ENCODE measurements at regions not wholly inside any gene's neighbourhood (a gene's known extent, or its start where the extent isn't known, plus 50 kb on each side); places are given as distances from the start of the nearest gene placed in this dataset.

DNA sequence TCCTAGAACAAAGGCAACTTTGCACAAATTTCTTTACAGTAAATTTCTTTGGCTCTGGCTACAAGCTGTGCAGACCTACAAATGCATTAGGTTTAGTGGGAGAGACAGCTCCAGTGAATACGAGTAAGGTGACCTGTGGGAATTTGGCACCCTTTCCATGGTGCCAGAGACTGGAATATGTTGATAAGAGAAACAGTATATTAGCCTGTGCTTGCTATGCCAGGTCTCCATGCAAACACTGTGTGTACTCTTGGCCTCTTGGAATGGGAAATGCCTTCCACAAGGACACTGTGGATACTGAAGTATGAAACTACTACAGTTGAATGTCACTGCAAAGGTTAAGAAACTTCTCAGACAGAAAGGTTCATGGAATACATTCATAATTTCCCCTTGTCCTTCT is 458.5 kb downstream of the IRX1 start:
- TF ChIP-seq, protein P1, sequence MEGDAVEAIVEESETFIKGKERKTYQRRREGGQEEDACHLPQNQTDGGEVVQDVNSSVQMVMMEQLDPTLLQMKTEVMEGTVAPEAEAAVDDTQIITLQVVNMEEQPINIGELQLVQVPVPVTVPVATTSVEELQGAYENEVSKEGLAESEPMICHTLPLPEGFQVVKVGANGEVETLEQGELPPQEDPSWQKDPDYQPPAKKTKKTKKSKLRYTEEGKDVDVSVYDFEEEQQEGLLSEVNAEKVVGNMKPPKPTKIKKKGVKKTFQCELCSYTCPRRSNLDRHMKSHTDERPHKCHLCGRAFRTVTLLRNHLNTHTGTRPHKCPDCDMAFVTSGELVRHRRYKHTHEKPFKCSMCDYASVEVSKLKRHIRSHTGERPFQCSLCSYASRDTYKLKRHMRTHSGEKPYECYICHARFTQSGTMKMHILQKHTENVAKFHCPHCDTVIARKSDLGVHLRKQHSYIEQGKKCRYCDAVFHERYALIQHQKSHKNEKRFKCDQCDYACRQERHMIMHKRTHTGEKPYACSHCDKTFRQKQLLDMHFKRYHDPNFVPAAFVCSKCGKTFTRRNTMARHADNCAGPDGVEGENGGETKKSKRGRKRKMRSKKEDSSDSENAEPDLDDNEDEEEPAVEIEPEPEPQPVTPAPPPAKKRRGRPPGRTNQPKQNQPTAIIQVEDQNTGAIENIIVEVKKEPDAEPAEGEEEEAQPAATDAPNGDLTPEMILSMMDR (IDR thresholded peaks at IDR 0.05; ENCODE audit: low read length): no peak
- TF ChIP-seq EZH2 (optimal IDR thresholded peaks at IDR 0.05; ENCODE audit: low read depth, low read length) (no peak), EZH2phosphoT487 (IDR thresholded peaks at IDR 0.05; ENCODE audit: low read length) (no peak)

All from MM.1S (cell line).